GM08714 (cell line): ENCODE measurements at regions not wholly inside any gene's neighbourhood (a gene's known extent, or its start where the extent isn't known, plus 50 kb on each side); places are given as distances from the start of the nearest gene placed in this dataset.

Experiments
- H3K4me3 ChIP-seq: fragments of 200-500 bp; sonication (Bioruptor generic); 2 replicates; pipeline ENCODE4 v1.5.1; 2014; ENCODE audit warnings: mild to moderate bottlenecking, low read length, inconsistent platforms
- ZNF274 ChIP-seq: IDR thresholded peaks from 2 replicates; pipeline ENCODE4 v1.6.1; 2012; ENCODE audit warnings: mild to moderate bottlenecking, low read depth, low read length

GRCh38 chr17:34811561-34811960, 149.7 kb downstream of the CCT6B start:
- TF ChIP-seq ZNF274 = no peak
- no peak overlapping the region for H3K4me3 ChIP-seq

- TF ChIP-seq ZNF274 = no peak
- no peak overlapping the region for H3K4me3 ChIP-seq
Observed at GRCh38 chr17:34800661-34801060, 160.6 kb downstream of the CCT6B start.

GRCh38 chr17:34799751-34800150, 161.5 kb downstream of the CCT6B start:
- H3K4me3 ChIP-seq = no peak overlapping the region
- no peak for TF ChIP-seq ZNF274

- TF ChIP-seq ZNF274 = no peak
- no peak overlapping the region for H3K4me3 ChIP-seq
Observed at GRCh38 chr17:34798581-34798980, 162.7 kb downstream of the CCT6B start.

- no peak overlapping the region for H3K4me3 ChIP-seq
- no peak for TF ChIP-seq ZNF274
Observed at GRCh38 chr17:34797720-34798119, 163.5 kb downstream of the CCT6B start.

DNA sequence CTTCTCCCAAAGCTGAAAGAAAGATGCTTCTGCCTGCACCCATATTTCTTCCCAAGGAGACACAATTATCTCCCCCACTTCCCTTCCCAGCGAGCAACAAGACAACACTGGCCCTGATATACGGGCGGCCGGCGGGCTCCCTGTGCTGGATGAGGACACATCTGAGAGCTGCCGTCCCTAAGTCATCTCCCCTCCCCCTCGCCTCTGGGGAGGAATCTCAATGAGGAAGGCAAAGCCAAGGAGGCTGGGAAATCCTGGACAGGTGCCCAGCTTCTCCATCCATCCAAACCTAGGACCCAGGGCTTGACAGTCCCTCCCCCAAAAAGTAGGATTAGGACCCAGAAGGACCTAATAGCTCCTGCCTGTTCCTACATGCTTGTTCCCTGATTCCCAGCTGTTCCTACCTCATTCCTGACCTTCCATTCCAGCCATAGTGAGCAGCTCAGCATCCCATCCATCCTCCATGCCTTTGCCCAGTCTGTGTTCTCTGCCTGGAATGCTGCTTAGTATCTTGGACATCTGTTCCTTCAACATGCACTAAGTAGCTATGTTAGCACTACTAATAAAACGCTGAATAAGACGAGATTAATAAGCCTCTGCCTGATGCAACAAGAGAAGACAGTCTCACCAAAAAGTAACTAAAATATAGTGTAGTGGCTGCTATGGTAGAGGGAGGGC, 167.9 kb downstream of the CCT6B start:
- no peak for TF ChIP-seq ZNF274
- no peak overlapping the region for H3K4me3 ChIP-seq

GRCh38 chr17:34788696-34789095, 172.6 kb downstream of the CCT6B start:
- TF ChIP-seq ZNF274 = no peak
- no peak overlapping the region for H3K4me3 ChIP-seq

DNA sequence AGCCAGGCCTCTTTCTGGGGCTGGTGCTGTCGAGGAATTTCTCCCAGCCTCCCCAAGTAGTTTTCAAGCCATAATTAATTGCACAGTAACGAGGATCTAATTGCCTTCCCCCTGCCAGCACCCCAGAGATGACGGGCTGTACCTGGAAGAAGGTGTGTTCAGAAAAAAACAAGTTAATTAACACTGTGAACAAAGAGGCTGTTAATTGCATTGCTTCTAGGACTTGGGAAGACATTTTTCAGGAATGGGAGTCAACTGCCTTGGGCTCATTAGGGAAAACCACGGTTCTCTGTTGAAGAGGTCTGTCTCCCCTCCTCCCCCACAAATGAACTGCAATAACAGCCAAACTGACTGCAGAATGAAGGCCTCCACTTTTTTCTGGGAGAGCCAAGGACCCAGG, 176.7 kb downstream of the CCT6B start:
- no peak for TF ChIP-seq ZNF274
- H3K4me3 ChIP-seq = no peak overlapping the region

DNA sequence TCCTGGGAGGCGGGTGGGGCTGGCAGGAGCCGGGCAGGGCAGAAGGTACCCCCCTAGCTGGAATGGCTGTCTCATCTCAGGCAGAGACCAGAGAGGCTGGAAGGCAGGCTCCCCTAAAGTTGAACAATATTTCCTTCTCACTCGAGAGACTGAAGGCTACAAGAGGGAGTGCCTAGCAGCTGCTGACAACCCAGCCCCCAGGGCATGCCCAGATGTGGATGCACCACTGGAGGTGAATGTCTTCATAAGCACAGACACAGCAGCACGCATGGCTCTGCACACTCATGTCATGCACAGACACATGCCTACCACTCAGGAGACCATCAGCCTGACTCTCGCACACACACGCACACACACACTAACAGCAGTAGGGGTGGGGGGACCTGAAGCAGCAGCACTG, 179.0 kb downstream of the CCT6B start:
- no peak overlapping the region for H3K4me3 ChIP-seq
- TF ChIP-seq ZNF274 = no peak

DNA sequence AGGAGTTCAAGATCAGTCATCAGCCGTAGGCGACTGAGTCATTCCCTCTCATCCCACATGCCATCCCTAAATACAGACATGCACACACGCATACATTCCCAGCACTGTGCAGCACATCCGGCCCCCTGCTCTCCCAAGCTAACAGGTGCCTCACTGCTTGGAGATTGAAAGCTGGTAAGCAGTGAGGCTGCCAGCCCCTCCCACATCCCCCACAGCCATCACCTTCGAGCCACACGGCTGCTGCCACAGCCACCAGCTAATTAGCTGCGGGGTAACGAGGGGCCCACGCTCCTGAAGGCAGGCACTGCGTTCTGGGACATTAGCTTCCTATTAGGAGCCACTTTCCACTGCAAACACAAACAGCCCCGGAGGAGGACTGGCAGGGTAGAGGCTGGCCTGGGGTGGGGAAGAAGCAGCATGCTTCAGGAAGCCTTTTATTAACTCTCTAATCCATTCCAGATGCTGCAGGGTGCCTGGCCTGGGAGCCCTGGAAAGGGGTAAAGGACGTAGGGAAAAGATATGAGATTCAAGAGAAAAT, 179.6 kb downstream of the CCT6B start:
- no peak overlapping the region for H3K4me3 ChIP-seq
- TF ChIP-seq ZNF274 = no peak

GRCh38 chr17:34781071-34781470, 180.2 kb downstream of the CCT6B start:
- TF ChIP-seq ZNF274 = no peak
- no peak overlapping the region for H3K4me3 ChIP-seq

GRCh38 chr17:34780438-34780837, 180.8 kb downstream of the CCT6B start:
- no peak overlapping the region for H3K4me3 ChIP-seq
- peak; percentile 52; the same call in 1 of the 2 replicates for TF ChIP-seq ZNF274

DNA sequence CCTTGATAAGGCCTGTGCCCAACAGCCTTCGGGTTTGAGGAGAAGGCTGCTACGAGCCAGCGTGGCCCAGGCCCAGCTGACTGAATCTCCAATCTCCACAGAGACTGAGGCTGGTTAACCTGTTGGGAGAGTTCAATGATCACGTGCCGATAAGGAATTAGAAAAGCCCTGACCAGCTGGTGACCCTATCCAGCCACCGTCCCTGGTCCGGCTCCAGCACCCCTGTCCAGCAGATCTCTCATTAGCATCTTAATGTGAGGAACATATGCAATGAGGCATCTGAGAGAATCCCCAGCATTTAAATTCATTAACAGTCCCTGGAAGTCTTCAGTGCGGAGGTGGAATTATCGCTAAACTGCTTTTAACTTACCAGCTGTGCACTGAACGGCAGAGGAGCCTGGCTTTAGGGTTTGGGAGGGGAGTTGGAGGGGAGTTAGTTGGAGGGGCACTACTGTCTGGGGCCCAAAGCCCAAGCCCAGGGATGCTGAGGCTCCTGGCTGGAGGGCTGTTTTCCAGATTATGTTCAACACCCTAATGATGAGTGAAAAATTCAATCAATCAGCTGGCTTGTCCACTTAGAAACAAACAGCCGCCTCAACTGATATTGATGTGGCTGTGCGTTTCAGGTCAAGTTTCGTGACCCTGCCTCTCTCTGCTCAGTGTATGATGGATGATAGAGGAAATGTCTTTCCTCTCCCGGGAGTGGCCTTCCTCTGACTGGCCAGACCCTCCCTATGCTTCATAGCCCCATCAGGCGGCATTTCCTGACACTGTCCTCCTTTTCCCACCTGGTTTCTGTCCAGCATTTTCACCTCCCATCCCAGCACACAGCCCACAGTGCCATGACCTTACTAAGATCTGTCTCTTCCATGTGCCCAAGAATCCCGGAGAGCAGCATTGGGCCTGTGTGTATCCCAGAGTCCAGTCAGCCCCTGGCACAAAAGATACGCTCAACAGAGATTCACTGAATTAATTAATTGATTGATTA, 184.5 kb downstream of the CCT6B start:
- no peak for TF ChIP-seq ZNF274
- no peak overlapping the region for H3K4me3 ChIP-seq

DNA sequence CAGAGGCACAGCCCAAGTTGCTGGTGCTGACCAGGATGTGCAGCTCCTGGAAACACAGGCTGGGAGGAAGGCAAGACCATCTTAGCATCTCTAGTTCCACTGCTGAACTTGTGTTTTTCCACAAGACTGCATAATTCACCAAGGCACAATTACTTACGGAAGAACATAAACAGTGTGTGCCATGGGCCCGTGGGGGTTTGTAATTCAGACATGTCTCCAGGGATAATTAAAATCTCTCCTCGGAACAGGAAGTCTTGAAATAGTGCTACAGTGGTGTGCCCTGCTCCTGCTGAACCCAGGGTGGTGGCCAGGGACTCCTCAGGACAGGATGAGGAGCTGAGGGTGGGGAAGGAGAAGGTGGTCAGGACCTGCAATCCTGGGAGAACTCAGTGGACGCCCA, 188.2 kb downstream of the CCT6B start:
- H3K4me3 ChIP-seq = no peak overlapping the region
- TF ChIP-seq ZNF274 = no peak

DNA sequence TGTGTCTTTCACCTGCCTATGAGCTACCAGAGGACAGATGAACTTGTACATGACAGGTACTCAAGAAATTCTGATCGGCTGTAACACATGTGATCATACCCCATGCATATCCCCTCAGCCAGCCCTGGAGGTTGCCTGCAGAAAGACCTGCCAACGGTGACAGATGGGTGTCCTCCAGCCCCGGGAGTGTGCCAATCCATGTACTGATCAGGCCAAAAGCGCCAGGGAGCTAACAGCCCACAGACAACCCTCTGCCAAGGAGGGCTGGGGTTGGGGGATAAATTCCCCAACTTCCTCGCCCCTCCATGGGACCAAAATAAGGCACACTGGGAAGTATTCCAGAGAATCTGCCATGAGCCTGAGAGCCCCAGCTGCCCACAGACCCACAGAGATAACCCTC, 189.4 kb downstream of the CCT6B start:
- H3K4me3 ChIP-seq = no peak overlapping the region
- TF ChIP-seq ZNF274 = no peak
